ENCODE measurements at regions not wholly inside any gene's neighbourhood (a gene's known extent, or its start where the extent isn't known, plus 50 kb on each side); places are given as distances from the start of the nearest gene placed in this dataset.

GRCh38 chr3:69568458-69568857, 170.8 kb upstream of the MITF start:
- TF ChIP-seq GATA2 (IDR thresholded peaks at IDR 0.05; ENCODE audit: low read depth, low read length) (no peak), GATA3 (IDR thresholded peaks at IDR 0.05; ENCODE audit: low read depth, low read length) (no peak)

Measured in SH-SY5Y (cell line).